NCI-H82 (cell line): ENCODE measurements at regions not wholly inside any gene's neighbourhood (a gene's known extent, or its start where the extent isn't known, plus 50 kb on each side); places are given as distances from the start of the nearest gene placed in this dataset.
"Not testable (repeated sequence)": the region's sequence is repeated elsewhere in the genome, so short reads cannot be mapped to it uniquely, and the experiment has no call there.

Experiments
- DNase-seq: peaks from one replicate; lab custom pipeline; 2025; lab: John Stamatoyannopoulos, UW

GRCh38 chr2:193156480-193156879, 961.7 kb upstream of the TMEFF2 start:
- DNase-seq, result no peak

GRCh38 chr2:193154076-193154475, 959.3 kb upstream of the TMEFF2 start:
- peak; percentile 4 for DNase-seq

- no peak for DNase-seq
Measured at GRCh38 chr2:193153576-193153975, 958.8 kb upstream of the TMEFF2 start.

GRCh38 chr2:193142467-193142866, 947.7 kb upstream of the TMEFF2 start:
- DNase-seq, result peak; percentile 35

- no peak for DNase-seq
Measured at GRCh38 chr2:193141998-193142397, 947.3 kb upstream of the TMEFF2 start.

- DNase-seq, result not testable (repeated sequence)
Measured at GRCh38 chr2:193140895-193141294, 946.2 kb upstream of the TMEFF2 start.

GRCh38 chr2:193124815-193125214, 930.1 kb upstream of the TMEFF2 start:
- DNase-seq, result no peak

GRCh38 chr2:193114827-193115226, 920.1 kb upstream of the TMEFF2 start:
- DNase-seq, result no peak

GRCh38 chr2:193112986-193113385, 918.3 kb upstream of the TMEFF2 start:
- no peak for DNase-seq

- DNase-seq, result no peak
Measured at GRCh38 chr2:193103064-193103463, 908.3 kb upstream of the TMEFF2 start.

GRCh38 chr2:193101591-193101990, 906.9 kb upstream of the TMEFF2 start:
- no peak for DNase-seq

- no peak for DNase-seq
Measured at GRCh38 chr2:193088026-193088425, 893.3 kb upstream of the TMEFF2 start.

GRCh38 chr2:193076995-193077394, 882.3 kb upstream of the TMEFF2 start:
- no peak for DNase-seq

GRCh38 chr2:193074933-193075332, 880.2 kb upstream of the TMEFF2 start:
- no peak for DNase-seq

- no peak for DNase-seq
Measured at GRCh38 chr2:193072647-193073046, 877.9 kb upstream of the TMEFF2 start.

- not testable (repeated sequence) for DNase-seq
Measured at GRCh38 chr2:193025556-193025955, 830.8 kb upstream of the TMEFF2 start.

GRCh38 chr2:193024791-193025190, 830.1 kb upstream of the TMEFF2 start:
- DNase-seq, result no peak

GRCh38 chr2:193011870-193012269, 817.1 kb upstream of the TMEFF2 start:
- no peak for DNase-seq

GRCh38 chr2:192993059-192993458, 798.3 kb upstream of the TMEFF2 start:
- DNase-seq, result no peak

GRCh38 chr2:192983173-192983572, 788.4 kb upstream of the TMEFF2 start:
- no peak for DNase-seq

GRCh38 chr2:192978395-192978794, 783.7 kb upstream of the TMEFF2 start:
- no peak for DNase-seq

GRCh38 chr2:192971981-192972380, 777.2 kb upstream of the TMEFF2 start:
- DNase-seq, result no peak

GRCh38 chr2:192969055-192969454, 774.3 kb upstream of the TMEFF2 start:
- DNase-seq, result peak; percentile 30

GRCh38 chr2:192960945-192961344, 766.2 kb upstream of the TMEFF2 start:
- no peak for DNase-seq

GRCh38 chr2:192958615-192959014, 763.9 kb upstream of the TMEFF2 start:
- DNase-seq, result not testable (repeated sequence)
